ENCODE measurements at regions not wholly inside any gene's neighbourhood (a gene's known extent, or its start where the extent isn't known, plus 50 kb on each side); places are given as distances from the start of the nearest gene placed in this dataset.
"Not testable (repeated sequence)": the region's sequence is repeated elsewhere in the genome, so short reads cannot be mapped to it uniquely, and the experiment has no call there.

DNA sequence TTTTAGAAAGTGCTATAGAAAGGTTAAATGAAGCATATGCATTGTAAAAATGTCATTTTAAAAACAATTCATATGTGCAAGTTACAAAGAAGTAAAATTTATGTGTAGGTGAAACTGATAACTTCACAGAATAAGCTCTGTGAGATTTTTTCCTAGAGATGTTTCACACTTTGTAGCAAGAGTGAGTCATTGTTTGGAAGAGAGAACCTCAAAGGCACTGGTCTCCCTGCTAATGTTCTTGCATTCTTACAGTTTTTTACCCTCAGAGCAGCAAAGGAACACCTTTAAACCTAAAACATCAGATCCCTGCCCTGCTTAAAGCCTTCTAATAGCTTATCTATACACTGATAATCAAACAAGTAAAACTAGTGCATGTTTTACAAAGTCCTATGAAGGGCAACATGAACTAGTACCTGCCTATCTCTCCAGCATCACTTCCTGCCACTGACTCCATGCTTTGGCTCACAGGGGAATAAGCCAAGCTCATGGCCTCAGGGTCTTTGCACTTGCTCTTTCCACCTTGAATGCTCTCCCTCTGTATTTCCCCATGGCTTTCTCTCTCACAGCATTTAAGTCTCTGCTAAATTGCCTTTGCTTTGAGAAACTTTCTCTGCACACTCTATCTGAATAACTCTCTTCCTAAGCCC lies 997.0 kb downstream of the GATA3 start:
- H3K9ac ChIP-seq (ENCODE audit: insufficient read length, low read depth): no peak overlapping the region
- no peak for DNase-seq (ENCODE audit: low read depth, low spot score)

DNA sequence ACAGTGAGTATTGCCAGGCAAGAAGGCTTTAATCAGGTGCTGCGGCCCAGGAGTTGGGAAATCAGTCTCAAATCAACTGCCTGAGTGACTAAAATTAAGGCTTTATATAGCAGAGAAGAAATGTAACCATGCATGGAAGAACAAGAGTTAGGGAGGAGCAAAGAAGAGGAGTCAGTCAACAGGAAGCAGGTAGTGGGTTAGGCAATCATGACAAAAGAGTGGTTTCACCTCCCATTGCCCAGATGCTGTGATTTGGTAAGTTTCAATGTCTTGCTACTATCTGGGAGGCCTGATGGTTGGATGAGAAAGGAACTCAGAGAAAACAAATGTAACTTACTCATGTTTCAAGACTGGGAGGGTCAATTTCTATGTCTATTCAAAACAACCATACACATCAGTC lies 998.3 kb downstream of the GATA3 start:
- no peak for DNase-seq (ENCODE audit: low read depth, low spot score)
- Histone ChIP-seq H3K9me3 (ENCODE audit: insufficient read depth, low read length) (no peaks in the 10 kb centered on the region; the same call in 1 of the 2 replicates), H3K9ac (ENCODE audit: insufficient read length, low read depth) (no peak overlapping the region), H3K4me3 (ENCODE audit: insufficient read length, low read depth) (no peak overlapping the region), H3K4me1 (ENCODE audit: insufficient read depth, insufficient read length) (no peaks in the 10 kb centered on the region), H3K27me3 (ENCODE audit: insufficient read depth, insufficient read length) (no peaks in the 10 kb centered on the region), H3K36me3 (ENCODE audit: insufficient read depth, insufficient read length, low read length) (no peaks in the 10 kb centered on the region)
- no peak for TF ChIP-seq YY1 (IDR thresholded peaks at IDR 0.05; ENCODE audit: insufficient read depth, insufficient read length)
- no peak for TF ChIP-seq ZNF274 (IDR thresholded peaks at IDR 0.05; ENCODE audit: low read depth, low read length)
- TF ChIP-seq SUZ12 (IDR thresholded peaks at IDR 0.05; ENCODE audit: extremely low read depth, insufficient read depth, insufficient read length): no peak

More for the DNA sequence above, 997.0 kb downstream of the GATA3 start:
- H3K4me1 ChIP-seq (ENCODE audit: insufficient read depth, insufficient read length): no peaks in the 10 kb centered on the region
- no peaks in the 10 kb centered on the region for H3K27me3 ChIP-seq (ENCODE audit: insufficient read depth, insufficient read length)
- TF ChIP-seq YY1 (IDR thresholded peaks at IDR 0.05; ENCODE audit: insufficient read depth, insufficient read length): no peak
- TF ChIP-seq ZNF274 (IDR thresholded peaks at IDR 0.05; ENCODE audit: low read depth, low read length): no peak
- TF ChIP-seq SUZ12 (IDR thresholded peaks at IDR 0.05; ENCODE audit: extremely low read depth, insufficient read depth, insufficient read length): no peak
- H3K36me3 ChIP-seq (ENCODE audit: insufficient read depth, insufficient read length, low read length): no peaks in the 10 kb centered on the region
- H3K9me3 ChIP-seq (ENCODE audit: insufficient read depth, low read length): no peaks in the 10 kb centered on the region
- no peak overlapping the region for H3K4me3 ChIP-seq (ENCODE audit: insufficient read length, low read depth)

DNA sequence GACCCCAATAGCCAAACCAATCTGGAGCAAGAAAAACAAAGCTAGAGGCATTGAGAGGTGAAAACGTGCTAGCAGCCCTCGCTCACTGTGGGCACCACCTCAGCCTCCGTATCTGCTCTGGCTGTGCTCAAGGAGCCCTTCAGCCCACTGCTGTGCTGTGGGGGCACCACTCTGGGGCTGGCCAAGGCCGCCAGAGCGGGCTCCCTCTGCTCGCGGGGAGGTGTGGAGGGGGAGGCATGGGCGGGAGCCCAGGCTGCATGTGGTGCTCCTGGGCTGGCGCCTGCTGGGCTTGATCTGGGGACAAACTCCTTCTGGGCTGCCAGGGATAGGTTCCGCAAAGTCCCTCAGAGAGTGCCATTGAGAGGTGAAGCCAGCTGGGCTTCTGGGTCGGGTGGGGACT lies 1002.0 kb downstream of the GATA3 start:
- no peaks in the 10 kb centered on the region for H3K36me3 ChIP-seq (ENCODE audit: insufficient read depth, insufficient read length, low read length)

DNA sequence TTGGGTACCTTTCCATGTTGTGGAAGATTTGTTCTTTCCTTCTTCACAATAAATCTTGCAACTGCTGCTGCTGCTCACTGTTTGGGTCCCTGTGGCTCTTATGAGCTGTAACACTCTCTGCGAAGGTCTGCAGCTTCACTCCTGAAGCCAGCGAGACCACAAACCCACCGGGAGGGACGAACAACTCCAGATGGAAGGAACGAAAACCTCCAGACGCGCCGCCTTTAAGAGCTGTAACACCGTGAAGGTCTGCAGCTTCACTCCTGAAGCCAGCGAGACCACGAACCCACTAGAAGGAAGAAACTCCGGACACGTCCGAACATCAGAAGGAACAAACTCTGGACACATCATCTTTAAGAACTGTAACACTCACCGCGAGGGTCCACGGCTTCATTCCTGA lies 1002.8 kb downstream of the GATA3 start:
- H3K27me3 ChIP-seq (ENCODE audit: insufficient read depth, insufficient read length); DNase-seq (ENCODE audit: low read depth, low spot score); H3K4me3 ChIP-seq (ENCODE audit: insufficient read length, low read depth); H3K9ac ChIP-seq (ENCODE audit: insufficient read length, low read depth); H3K9me3 ChIP-seq (ENCODE audit: insufficient read depth, low read length); H3K36me3 ChIP-seq (ENCODE audit: insufficient read depth, insufficient read length, low read length); H3K4me1 ChIP-seq (ENCODE audit: insufficient read depth, insufficient read length): not testable (repeated sequence)

More for the DNA sequence above, 1002.0 kb downstream of the GATA3 start:
- Histone ChIP-seq H3K9me3 (ENCODE audit: insufficient read depth, low read length) (no peaks in the 10 kb centered on the region; the same call in 1 of the 2 replicates), H3K4me3 (ENCODE audit: insufficient read length, low read depth) (no peak overlapping the region), H3K9ac (ENCODE audit: insufficient read length, low read depth) (no peak overlapping the region), H3K4me1 (ENCODE audit: insufficient read depth, insufficient read length) (no peaks in the 10 kb centered on the region), H3K27me3 (ENCODE audit: insufficient read depth, insufficient read length) (no peaks in the 10 kb centered on the region)
- TF ChIP-seq ZNF274 (IDR thresholded peaks at IDR 0.05; ENCODE audit: low read depth, low read length) (no peak), YY1 (IDR thresholded peaks at IDR 0.05; ENCODE audit: insufficient read depth, insufficient read length) (no peak), SUZ12 (IDR thresholded peaks at IDR 0.05; ENCODE audit: extremely low read depth, insufficient read depth, insufficient read length) (no peak)
- no peak for DNase-seq (ENCODE audit: low read depth, low spot score)

DNA sequence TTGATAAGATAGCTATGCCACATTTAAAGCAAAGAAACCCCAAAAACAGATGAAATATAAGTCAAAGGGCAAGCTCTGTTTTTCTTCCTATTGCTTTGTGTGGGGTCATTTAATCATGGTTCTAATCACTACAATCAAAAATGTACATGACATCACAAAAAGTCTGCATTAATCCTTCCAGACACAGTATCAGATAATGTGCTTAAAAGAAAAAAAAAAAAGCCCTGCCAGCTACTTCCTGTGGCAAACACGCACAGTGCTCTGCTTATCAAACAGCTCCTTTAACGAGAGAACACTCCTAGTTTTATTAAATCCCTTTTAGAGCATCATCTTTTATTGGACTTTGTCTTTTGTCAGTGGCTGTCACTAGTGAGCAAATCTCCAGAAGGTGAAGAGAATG lies 1005.8 kb downstream of the GATA3 start:
- Histone ChIP-seq H3K9ac (ENCODE audit: insufficient read length, low read depth) (no peak overlapping the region), H3K4me3 (ENCODE audit: insufficient read length, low read depth) (no peak overlapping the region), H3K27me3 (ENCODE audit: insufficient read depth, insufficient read length) (no peaks in the 10 kb centered on the region), H3K36me3 (ENCODE audit: insufficient read depth, insufficient read length, low read length) (no peaks in the 10 kb centered on the region), H3K9me3 (ENCODE audit: insufficient read depth, low read length) (no peaks in the 10 kb centered on the region; the same call in 1 of the 2 replicates), H3K4me1 (ENCODE audit: insufficient read depth, insufficient read length) (no peaks in the 10 kb centered on the region)
- no peak for DNase-seq (ENCODE audit: low read depth, low spot score)
- no peak for TF ChIP-seq ZNF274 (IDR thresholded peaks at IDR 0.05; ENCODE audit: low read depth, low read length)
- no peak for TF ChIP-seq SUZ12 (IDR thresholded peaks at IDR 0.05; ENCODE audit: extremely low read depth, insufficient read depth, insufficient read length)
- no peak for TF ChIP-seq YY1 (IDR thresholded peaks at IDR 0.05; ENCODE audit: insufficient read depth, insufficient read length)

DNA sequence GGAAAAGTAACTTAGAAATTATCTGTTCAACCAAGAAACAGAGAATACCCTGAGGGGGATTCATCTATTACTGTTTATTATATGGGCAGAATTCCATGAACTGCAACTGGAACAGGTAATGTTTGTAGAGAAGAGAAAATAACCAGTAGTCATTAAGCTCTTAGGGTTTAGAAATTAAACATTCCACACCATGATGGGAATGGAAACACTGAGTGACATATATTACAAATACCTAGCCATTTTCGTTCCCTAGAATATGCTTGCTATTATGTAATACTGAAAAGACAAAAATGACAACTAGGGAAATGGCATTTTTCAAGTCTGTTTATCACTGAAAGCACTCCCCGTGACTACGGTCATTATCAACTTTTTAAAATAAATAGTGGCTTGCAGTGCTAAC lies 1007.4 kb downstream of the GATA3 start:
- Histone ChIP-seq H3K36me3 (ENCODE audit: insufficient read depth, insufficient read length, low read length) (no peaks in the 10 kb centered on the region), H3K9ac (ENCODE audit: insufficient read length, low read depth) (no peak overlapping the region), H3K9me3 (ENCODE audit: insufficient read depth, low read length) (no peaks in the 10 kb centered on the region; the same call in 1 of the 2 replicates), H3K4me1 (ENCODE audit: insufficient read depth, insufficient read length) (no peaks in the 10 kb centered on the region), H3K27me3 (ENCODE audit: insufficient read depth, insufficient read length) (no peaks in the 10 kb centered on the region), H3K4me3 (ENCODE audit: insufficient read length, low read depth) (no peak overlapping the region)
- no peak for DNase-seq (ENCODE audit: low read depth, low spot score)
- TF ChIP-seq ZNF274 (IDR thresholded peaks at IDR 0.05; ENCODE audit: low read depth, low read length): no peak
- TF ChIP-seq SUZ12 (IDR thresholded peaks at IDR 0.05; ENCODE audit: extremely low read depth, insufficient read depth, insufficient read length): no peak
- TF ChIP-seq YY1 (IDR thresholded peaks at IDR 0.05; ENCODE audit: insufficient read depth, insufficient read length): no peak

DNA sequence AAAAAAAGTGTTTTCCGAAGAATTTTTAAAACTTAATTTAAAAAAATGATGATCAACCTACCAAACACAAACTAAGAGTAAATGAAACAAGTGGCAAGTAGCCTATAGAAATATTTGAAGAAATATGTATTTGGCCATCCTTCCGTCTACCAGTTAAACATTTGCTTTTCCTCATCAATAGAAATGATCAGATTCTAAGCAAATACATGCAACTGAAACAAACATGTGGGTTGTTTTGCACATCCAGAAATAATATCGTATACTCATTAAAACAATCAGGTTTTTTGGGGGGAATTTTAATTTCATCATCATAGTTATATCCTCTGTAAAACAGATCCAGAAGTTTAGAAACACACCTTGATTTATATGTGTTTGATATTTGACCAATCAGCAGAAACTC lies 1011.7 kb downstream of the GATA3 start:
- no peak for TF ChIP-seq YY1 (IDR thresholded peaks at IDR 0.05; ENCODE audit: insufficient read depth, insufficient read length)
- TF ChIP-seq SUZ12 (IDR thresholded peaks at IDR 0.05; ENCODE audit: extremely low read depth, insufficient read depth, insufficient read length): no peak
- no peak for TF ChIP-seq ZNF274 (IDR thresholded peaks at IDR 0.05; ENCODE audit: low read depth, low read length)
- Histone ChIP-seq H3K4me1 (ENCODE audit: insufficient read depth, insufficient read length) (no peaks in the 10 kb centered on the region), H3K4me3 (ENCODE audit: insufficient read length, low read depth) (no peak overlapping the region), H3K9me3 (ENCODE audit: insufficient read depth, low read length) (no peaks in the 10 kb centered on the region), H3K27me3 (ENCODE audit: insufficient read depth, insufficient read length) (no peaks in the 10 kb centered on the region), H3K9ac (ENCODE audit: insufficient read length, low read depth) (no peak overlapping the region), H3K36me3 (ENCODE audit: insufficient read depth, insufficient read length, low read length) (no peaks in the 10 kb centered on the region)
- no peak for DNase-seq (ENCODE audit: low read depth, low spot score)
